GM23338 (cell line): ENCODE measurements at regions not wholly inside any gene's neighbourhood (a gene's known extent, or its start where the extent isn't known, plus 50 kb on each side); places are given as distances from the start of the nearest gene placed in this dataset.
A peak's percentile ranks its signal among the peaks of the same experiment; 100 is the strongest.

Experiments
- ATAC-seq: fragments of 200-7000 bp; cut with Tn5 transposase; 3 replicates; pipeline ENCODE4 v1.9.1; 2020
- DNase-seq: peaks from one replicate; pipeline ENCODE4 v3.0.0-alpha.2; 2015; ENCODE audit warnings: low spot score
- H2AFZ ChIP-seq: fragments of 200-600 bp; sonication (generic); 2 replicates; pipeline ENCODE4 v1.8.0; 2016; ENCODE audit warnings: antibody characterized with exemption, mild to moderate bottlenecking, moderate library complexity
- H3F3A ChIP-seq: fragments of 200-600 bp; sonication (generic); replicated peaks from 2 replicates; pipeline ENCODE4 v1.8.0; 2017; ENCODE audit warnings: antibody characterized with exemption, mixed run types, low read depth
- H3K27ac ChIP-seq: fragments of 200-600 bp; sonication (generic); 2 replicates; pipeline ENCODE4 v1.6.1; 2016; ENCODE audit warnings: low read depth
- H3K27me3 ChIP-seq: fragments of 200-600 bp; sonication (generic); 2 replicates; pipeline ENCODE4 v1.8.0; 2016; ENCODE audit warnings: mild to moderate bottlenecking, mixed run types, moderate library complexity; ENCODE audit not compliant: insufficient read depth
- H3K36me3 ChIP-seq: fragments of 200-600 bp; sonication (generic); 2 replicates; pipeline ENCODE4 v1.8.0; 2016; ENCODE audit warnings: mild to moderate bottlenecking; ENCODE audit not compliant: insufficient read depth
- H3K4me1 ChIP-seq: fragments of 200-600 bp; sonication (generic); 2 replicates; pipeline ENCODE4 v1.8.0; 2016; ENCODE audit warnings: mild to moderate bottlenecking, moderate library complexity; ENCODE audit not compliant: insufficient read depth
- H3K4me2 ChIP-seq: fragments of 200-600 bp; sonication (generic); 2 replicates; pipeline ENCODE4 v1.7.1; 2017; ENCODE audit warnings: mixed run types
- H3K4me3 ChIP-seq: fragments of 200-600 bp; sonication (generic); 2 replicates; pipeline ENCODE4 v1.6.1; 2016; ENCODE audit warnings: mixed run types
- H3K79me2 ChIP-seq: fragments of 200-600 bp; sonication (generic); replicated peaks from 2 replicates; pipeline ENCODE4 v1.8.0; 2017; ENCODE audit warnings: mild to moderate bottlenecking; ENCODE audit not compliant: insufficient read depth
- H3K9me2 ChIP-seq: fragments of 200-600 bp; sonication (generic); 2 replicates; pipeline ENCODE4 v1.8.0; 2017; ENCODE audit not compliant: insufficient read depth
- H4K20me1 ChIP-seq: fragments of 200-600 bp; sonication (generic); replicated peaks from 2 replicates; pipeline ENCODE4 v1.8.0; 2017; ENCODE audit warnings: mild to moderate bottlenecking; ENCODE audit not compliant: insufficient read depth
- H3K27ac Mint-ChIP-seq: 2 replicates; pipeline ENCODE4 v1.8.0; 2020; ENCODE audit warnings: inconsistent platforms, mild to moderate bottlenecking, moderate library complexity, mixed read lengths
- H3K27me3 Mint-ChIP-seq: 3 replicates; pipeline ENCODE4 v1.8.0; 2022; ENCODE audit warnings: low read depth, mild to moderate bottlenecking, moderate library complexity, mixed read lengths, inconsistent platforms; ENCODE audit not compliant: insufficient read depth, poor library complexity
- H3K36me3 Mint-ChIP-seq: 3 replicates; pipeline ENCODE4 v1.8.0; 2021; ENCODE audit warnings: low read depth, mild to moderate bottlenecking, inconsistent platforms, moderate library complexity, mixed read lengths
- H3K4me1 Mint-ChIP-seq: 3 replicates; pipeline ENCODE4 v1.8.0; 2020; ENCODE audit warnings: mild to moderate bottlenecking, inconsistent platforms, mixed read lengths
- H3K4me3 Mint-ChIP-seq: 3 replicates; pipeline ENCODE4 v1.8.0; 2021; ENCODE audit warnings: moderate library complexity, mild to moderate bottlenecking, inconsistent platforms, mixed read lengths
- H3K9me3 Mint-ChIP-seq: 3 replicates; pipeline ENCODE4 v1.8.0; 2020; ENCODE audit warnings: moderate library complexity, mild to moderate bottlenecking, inconsistent platforms, mixed read lengths
- CREB1 ChIP-seq: fragments of 250-450 bp; sonication (Bioruptor Pico); IDR thresholded peaks from 2 replicates; pipeline ENCODE4 v1.5.0; 2020; ENCODE audit warnings: low read depth, mild to moderate bottlenecking, moderate library complexity
- CTCF ChIP-seq, 2 experiments: fragments of 200-600 bp in 1 of 2; sonication (generic) in 1 of 2; conservative IDR thresholded peaks; 2 replicates each; pipeline versions ENCODE4 v1.5.1 to v1.6.1; 2016 to 2017; ENCODE audit warnings: antibody characterized with exemption in 2 of 2, low read depth in 2 of 2, mild to moderate bottlenecking in 2 of 2, moderate library complexity in 1 of 2
- EZH2 ChIP-seq: fragments of 200-600 bp; sonication (generic); IDR thresholded peaks from one replicate; pipeline ENCODE4 v1.8.0; 2017; ENCODE audit warnings: antibody characterized with exemption, mild to moderate bottlenecking, low read depth; ENCODE audit not compliant: unreplicated experiment
- EZH2phosphoT487 ChIP-seq: fragments of 200-600 bp; sonication (generic); IDR thresholded peaks from one replicate; pipeline ENCODE4 v1.8.1; 2018; ENCODE audit warnings: antibody characterized with exemption; ENCODE audit not compliant: unreplicated experiment
- JUNB ChIP-seq: IDR thresholded peaks from one replicate; pipeline ENCODE4 v1.6.1; 2016; ENCODE audit warnings: antibody characterized with exemption; ENCODE audit not compliant: unreplicated experiment
- NANOG ChIP-seq: IDR thresholded peaks from 2 replicates; pipeline ENCODE4 v1.6.1; 2016; ENCODE audit warnings: antibody characterized with exemption, borderline replicate concordance
- POLR2AphosphoS5 ChIP-seq: IDR thresholded peaks from 2 replicates; pipeline ENCODE4 v1.6.1; 2016; ENCODE audit warnings: antibody characterized with exemption, low read depth
- STAT1 ChIP-seq: IDR thresholded peaks from one replicate; pipeline ENCODE4 v1.6.1; 2016; ENCODE audit warnings: antibody characterized with exemption; ENCODE audit not compliant: unreplicated experiment
- ZNF114 ChIP-seq: fragments of 250-450 bp; sonication (Bioruptor Pico); IDR thresholded peaks from 2 replicates; pipeline ENCODE4 v1.5.0; 2020; ENCODE audit warnings: mild to moderate bottlenecking, moderate library complexity
- ZNF331 ChIP-seq: fragments of 250-450 bp; sonication (Bioruptor Pico); IDR thresholded peaks from 2 replicates; pipeline ENCODE4 v1.5.0; 2020; ENCODE audit warnings: low read depth, mild to moderate bottlenecking, moderate library complexity
- ZNF462 ChIP-seq: fragments of 250-450 bp; sonication (Bioruptor Pico); IDR thresholded peaks from 2 replicates; pipeline ENCODE4 v1.5.0; 2020; ENCODE audit warnings: mild to moderate bottlenecking, moderate library complexity
- TF ChIP-seq, protein P1 (sequence below): IDR thresholded peaks from 2 replicates; pipeline ENCODE4 v1.6.1; 2016; ENCODE audit warnings: antibody characterized with exemption

DNA sequence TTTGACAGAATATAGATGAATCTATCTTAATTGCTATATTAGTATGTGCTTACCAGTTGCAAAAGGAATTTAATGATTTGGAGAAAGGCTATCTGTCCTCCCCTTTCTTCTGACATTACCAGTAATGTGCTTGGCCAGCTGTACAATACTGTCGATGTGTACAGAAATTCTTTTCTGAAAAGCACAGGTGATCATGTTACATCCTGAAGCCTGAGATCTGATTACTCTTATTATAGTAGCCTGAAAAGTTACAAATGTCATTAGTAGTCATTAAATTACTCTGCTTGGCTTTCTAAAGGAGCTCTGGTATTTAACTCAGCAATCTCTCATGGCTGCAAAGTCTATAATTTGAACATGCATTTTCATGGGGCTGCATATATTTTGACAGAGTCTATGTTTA is 209.8 kb downstream of the PTPRC start (continued):
- TF ChIP-seq EZH2phosphoT487 (no peak), POLR2AphosphoS5 (no peak), STAT1 (no peak), EZH2 (no peak), ZNF114 (CRISPR knock-in tag) (no peak), NANOG (no peak), JUNB (no peak)
- TF ChIP-seq, protein P1, sequence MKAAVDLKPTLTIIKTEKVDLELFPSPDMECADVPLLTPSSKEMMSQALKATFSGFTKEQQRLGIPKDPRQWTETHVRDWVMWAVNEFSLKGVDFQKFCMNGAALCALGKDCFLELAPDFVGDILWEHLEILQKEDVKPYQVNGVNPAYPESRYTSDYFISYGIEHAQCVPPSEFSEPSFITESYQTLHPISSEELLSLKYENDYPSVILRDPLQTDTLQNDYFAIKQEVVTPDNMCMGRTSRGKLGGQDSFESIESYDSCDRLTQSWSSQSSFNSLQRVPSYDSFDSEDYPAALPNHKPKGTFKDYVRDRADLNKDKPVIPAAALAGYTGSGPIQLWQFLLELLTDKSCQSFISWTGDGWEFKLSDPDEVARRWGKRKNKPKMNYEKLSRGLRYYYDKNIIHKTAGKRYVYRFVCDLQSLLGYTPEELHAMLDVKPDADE = no peak

GRCh38 chr1:198849093-198849492 is 210.3 kb downstream of the PTPRC start:
- Histone ChIP-seq H3K9me2 (no peaks in the 10 kb centered on the region), H3K4me2 (no peak overlapping the region), H3K36me3 (no peaks in the 10 kb centered on the region), H3K4me3 (no peak overlapping the region), H4K20me1 (no peaks in the 10 kb centered on the region), H2AFZ (peak overlapping the region; percentile 45; the same call in 1 of the 2 replicates), H3K27me3 (no peaks in the 10 kb centered on the region), H3K27ac (no peak overlapping the region), H3F3A (no peaks in the 10 kb centered on the region), H3K79me2 (no peaks in the 10 kb centered on the region), H3K4me1 (no peaks in the 10 kb centered on the region)
- no peaks in the 10 kb centered on the region for H3K4me1 Mint-ChIP-seq
- no peaks in the 10 kb centered on the region for H3K9me3 Mint-ChIP-seq
- H3K27ac Mint-ChIP-seq = peak overlapping the region; percentile 74; the same call in 1 of the 2 replicates
- no peaks in the 10 kb centered on the region for H3K36me3 Mint-ChIP-seq
- ATAC-seq (no peak), DNase-seq (no peak)
- no peak overlapping the region for H3K4me3 Mint-ChIP-seq
- no peaks in the 10 kb centered on the region for H3K27me3 Mint-ChIP-seq
- TF ChIP-seq, protein P1 = no peak
- TF ChIP-seq ZNF331 (CRISPR knock-in tag) (no peak), EZH2phosphoT487 (no peak), STAT1 (no peak), ZNF114 (CRISPR knock-in tag) (no peak), CTCF (conservative IDR thresholded peaks at IDR 0.05; ENCODE audit: low read depth in 2 of 2) (no peak), EZH2 (no peak), CREB1 (CRISPR knock-in tag) (no peak), NANOG (no peak), ZNF462 (no peak), POLR2AphosphoS5 (no peak), JUNB (no peak)
